ENCODE measurements at regions not wholly inside any gene's neighbourhood (a gene's known extent, or its start where the extent isn't known, plus 50 kb on each side); places are given as distances from the start of the nearest gene placed in this dataset.

GRCh38 chr11:16408619-16409018, 52.3 kb upstream of the SOX6 start:
- TF ChIP-seq POLR2AphosphoS5 (IDR thresholded peaks at IDR 0.05; ENCODE audit: low read depth, low read length) (no peak), POLR2A (IDR thresholded peaks at IDR 0.05; ENCODE audit: low read depth, low read length) (no peak), SPI1 (IDR thresholded peaks at IDR 0.05; ENCODE audit: low read depth, low read length) (no peak), TAF1 (IDR thresholded peaks at IDR 0.05; ENCODE audit: low read depth, low read length) (no peak), PAX5 (IDR thresholded peaks at IDR 0.05; ENCODE audit: insufficient read depth, low read length, severe bottlenecking) (no peak)
